Glomerular endothelial cell (primary cell): ENCODE measurements at regions not wholly inside any gene's neighbourhood (a gene's known extent, or its start where the extent isn't known, plus 50 kb on each side); places are given as distances from the start of the nearest gene placed in this dataset.

Source experiments
- DNase-seq: peaks from one replicate; pipeline ENCODE4 v3.0.0-alpha.2; 2011; ENCODE audit warnings: low read depth, low spot score; ENCODE audit errors: extremely low read depth

DNA sequence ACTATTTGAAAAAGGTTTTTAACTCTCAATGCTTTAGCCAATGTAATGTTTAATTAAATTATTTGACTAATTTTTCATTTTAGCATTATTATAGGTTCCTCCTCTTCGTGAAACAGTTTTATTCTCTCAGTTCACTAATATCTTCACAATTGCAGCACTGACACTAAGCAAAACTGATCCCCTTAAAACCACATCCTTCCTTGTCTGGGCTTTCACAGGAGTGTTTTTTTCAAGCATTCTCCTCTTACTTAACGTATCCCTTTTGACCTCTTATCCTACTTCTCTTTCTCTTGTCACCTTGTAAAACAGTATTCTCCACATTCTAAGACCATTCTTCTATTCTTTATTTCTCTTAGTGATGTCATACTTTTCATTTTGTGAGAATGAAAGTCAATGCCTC lies 112.8 kb downstream of the DSC3 start:
- DNase-seq, result no peak

DNA sequence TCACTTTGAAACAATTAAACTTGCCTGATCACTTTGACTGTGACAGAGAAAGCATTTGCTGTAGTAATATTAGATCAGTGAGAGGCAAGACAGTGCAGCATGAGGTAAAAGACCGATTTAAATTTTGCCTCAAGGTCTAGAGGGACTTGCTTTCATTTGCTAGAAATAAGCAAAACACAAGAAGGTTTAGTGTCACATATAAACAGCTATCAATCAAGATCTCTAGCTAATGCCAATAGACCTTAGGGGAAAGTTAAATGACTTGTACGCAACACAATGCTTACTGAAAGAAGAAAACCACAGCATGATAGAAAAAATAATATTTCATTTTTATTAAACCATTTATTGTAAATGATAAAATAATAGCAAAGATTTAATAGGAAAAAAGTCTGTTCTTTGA lies 113.5 kb downstream of the DSC3 start:
- no peak for DNase-seq

GRCh38 chr18:30927517-30928075 lies 114.9 kb downstream of the DSC3 start:
- DNase-seq, result no peak

DNA sequence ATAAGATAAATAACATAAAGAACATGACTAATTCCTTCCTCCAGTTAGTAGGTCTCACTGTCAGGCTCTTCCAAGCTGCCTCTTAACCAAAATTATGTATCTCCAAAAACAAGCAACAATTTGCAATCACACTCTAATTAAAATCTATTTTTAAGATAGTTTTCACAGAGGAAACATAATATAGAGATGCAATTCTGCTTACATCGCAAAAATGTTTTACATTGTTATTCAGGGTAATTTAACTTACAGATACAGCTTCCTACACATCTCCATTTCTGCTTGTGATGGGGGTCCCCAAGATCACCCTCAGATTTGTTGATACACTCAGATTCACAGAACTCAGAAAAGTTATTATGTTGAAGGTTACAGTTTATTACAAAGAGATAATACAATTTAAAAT lies 115.5 kb downstream of the DSC3 start:
- DNase-seq, result no peak

DNA sequence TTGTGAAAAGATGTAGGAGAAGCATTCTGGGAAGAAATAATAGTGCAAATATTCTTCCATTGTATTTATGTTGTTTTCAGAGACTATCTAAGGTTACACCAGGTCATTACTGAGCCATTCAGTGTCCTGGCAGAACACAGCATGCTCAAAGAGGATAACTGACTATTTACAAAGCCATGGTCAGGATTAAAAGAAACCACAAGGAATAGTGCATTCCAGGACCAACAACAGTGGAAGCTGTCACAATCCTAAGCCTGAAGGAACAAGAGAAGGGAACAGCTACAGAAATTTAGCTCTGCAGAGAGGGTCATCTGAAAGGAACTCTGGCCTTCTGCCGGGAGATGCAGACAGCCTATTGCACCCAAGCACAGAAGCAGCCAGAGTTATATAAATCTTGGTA lies 116.7 kb downstream of the DSC3 start:
- DNase-seq, result no peak

DNA sequence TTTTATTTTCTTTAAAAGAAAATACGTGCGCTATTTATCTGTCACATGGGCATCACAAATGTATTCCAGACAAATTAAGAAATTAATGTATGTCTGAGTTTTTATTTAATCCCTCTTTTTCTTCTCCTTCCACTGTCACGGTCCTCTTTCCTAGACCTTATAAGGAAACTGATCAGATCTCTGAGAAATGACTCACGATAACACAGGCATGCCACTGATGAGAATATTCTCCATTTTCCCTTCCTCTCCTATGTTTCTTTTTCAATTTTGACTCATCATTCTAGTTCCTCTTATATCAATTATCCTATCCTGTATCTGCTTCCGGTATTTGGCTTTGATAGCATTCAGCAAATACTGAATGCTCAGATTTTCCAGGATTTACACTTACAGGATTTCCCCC lies 121.8 kb downstream of the DSC3 start:
- DNase-seq, result no peak

DNA sequence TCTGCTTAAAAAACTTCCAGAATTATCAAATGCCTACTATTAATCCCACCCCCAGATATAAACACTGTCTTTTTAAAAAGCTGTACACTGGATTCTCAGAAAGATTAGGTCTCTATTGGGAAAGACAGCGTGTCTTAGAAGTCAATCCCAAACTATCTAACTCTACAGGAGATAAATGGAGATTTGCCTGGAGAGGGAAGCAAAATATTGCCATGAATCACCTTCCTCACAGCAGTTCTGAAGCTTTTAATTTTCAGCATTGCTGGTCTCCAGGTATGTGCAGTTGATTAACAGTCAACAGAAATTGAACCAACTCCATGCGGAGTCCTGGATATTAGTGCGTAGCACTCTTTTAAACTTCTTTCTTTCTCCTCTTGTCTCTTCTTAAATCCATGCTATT lies 122.2 kb downstream of the DSC3 start:
- no peak for DNase-seq

DNA sequence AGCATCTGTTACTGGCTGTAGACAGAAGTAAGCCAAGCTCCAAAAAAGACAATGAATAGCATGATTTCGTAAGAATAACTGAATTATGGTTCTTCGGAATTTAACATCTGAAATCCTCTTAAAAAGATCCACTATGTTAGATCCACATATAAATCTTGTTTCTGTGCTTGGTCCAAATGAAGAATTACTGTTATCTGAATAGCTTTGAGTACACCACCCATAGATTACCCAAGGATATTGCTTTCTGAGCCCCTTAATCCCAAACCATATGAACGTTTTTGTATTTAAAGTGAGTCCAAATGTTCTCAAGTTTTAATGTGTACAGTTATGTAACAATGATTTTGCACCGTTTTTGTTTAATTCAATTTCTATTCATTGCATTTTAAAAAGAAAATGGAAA lies 124.9 kb downstream of the DSC3 start:
- DNase-seq, result no peak

DNA sequence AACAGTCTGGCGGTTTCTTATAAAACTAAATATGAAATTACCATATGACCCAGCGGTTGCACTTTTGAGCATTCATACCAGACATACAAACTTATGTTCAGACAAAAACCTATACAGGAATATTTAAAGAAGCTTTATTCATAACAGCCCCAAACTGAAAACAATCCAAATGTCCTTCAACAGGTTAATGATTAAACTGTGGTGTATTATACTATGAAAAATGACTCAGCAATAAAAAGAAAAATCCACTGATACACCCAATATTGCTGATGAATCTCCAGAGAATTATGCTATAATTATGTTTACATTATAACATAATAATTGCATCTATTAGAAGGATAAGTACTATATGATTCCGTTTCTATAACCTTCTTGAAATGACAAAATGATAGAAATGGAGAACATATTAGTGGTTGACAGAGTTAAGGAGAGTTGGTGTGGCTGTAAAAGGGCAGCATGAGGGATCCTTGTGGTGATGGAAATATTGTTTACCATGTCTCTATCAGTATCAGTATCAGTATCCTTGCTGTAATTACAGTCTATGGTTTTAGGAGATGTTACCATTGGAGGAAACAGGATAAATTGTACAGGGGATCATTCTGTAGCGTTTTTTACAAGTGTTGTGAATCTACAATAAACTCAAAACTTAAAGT lies 127.1 kb downstream of the DSC3 start:
- DNase-seq, result no peak

GRCh38 chr18:30908381-30908780 lies 134.2 kb downstream of the DSC3 start:
- DNase-seq, result no peak

- DNase-seq, result no peak
Measured at GRCh38 chr18:30903566-30903965, 139.0 kb downstream of the DSC3 start.

- DNase-seq, result no peak
Measured at GRCh38 chr18:30889519-30890301, 152.8 kb downstream of the DSC3 start.

DNA sequence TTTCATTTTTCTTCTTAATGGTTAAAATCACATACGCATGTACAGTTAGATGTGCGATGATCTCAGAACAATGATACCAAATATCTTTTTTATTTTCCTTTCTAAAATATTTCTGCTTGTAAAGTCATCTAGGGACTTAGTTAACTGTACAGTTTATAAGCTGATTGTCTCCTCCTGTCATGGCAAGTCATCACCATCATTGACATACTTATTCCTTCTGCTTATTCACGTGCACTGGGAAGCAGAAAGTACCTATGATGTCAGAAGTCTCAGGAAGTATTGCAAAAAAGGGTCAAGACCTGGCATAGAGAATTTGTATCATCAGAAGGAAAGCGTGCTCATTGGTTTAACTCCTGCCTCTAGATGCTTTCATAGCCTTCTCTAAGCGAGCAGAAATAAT lies 154.2 kb downstream of the DSC3 start:
- no peak for DNase-seq

- no peak for DNase-seq
Measured at GRCh38 chr18:30886998-30887397, 155.5 kb downstream of the DSC3 start.

- DNase-seq, result no peak
Measured at GRCh38 chr18:30870466-30870865, 172.1 kb downstream of the DSC3 start.

DNA sequence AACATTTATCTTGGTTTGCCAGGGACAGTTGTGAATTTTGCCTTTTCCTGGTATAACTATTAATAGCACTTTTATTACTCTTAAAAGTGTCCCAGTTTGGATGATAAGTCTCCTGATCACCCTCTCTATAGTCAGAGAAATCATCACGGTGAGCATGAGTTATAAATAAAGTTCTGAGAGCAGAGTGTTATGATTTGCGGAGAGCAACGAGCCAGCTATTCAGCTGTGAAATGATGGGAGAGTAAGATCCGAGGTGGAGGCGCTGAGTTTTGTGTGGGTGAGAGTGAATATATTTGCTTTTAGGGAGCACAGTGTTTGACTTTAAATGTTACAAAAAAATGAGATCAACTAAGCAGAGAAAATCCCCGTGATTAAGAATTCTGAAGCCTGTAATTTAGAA lies 179.6 kb downstream of the DSC3 start:
- DNase-seq, result no peak

DNA sequence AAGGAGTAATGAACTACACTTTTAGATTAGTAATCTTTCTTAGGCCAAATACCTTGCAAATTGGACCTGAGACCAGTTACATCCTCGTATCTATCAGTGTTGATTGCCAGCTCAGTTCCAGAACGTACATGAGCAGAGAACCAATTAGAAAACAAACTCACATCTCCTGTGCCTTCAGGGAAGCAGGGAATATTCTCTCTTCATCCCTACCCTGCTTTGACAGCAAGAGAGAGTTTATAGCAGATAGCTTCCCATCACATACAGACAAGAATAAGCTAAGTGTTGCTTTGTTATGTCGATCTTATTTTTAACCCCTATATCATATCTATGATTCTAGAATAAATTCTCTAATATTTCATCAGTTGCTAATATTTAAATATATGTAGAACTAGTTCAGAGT lies 181.8 kb downstream of the DSC3 start:
- DNase-seq, result no peak

GRCh38 chr18:30859036-30859435 lies 183.5 kb downstream of the DSC3 start:
- DNase-seq, result no peak

DNA sequence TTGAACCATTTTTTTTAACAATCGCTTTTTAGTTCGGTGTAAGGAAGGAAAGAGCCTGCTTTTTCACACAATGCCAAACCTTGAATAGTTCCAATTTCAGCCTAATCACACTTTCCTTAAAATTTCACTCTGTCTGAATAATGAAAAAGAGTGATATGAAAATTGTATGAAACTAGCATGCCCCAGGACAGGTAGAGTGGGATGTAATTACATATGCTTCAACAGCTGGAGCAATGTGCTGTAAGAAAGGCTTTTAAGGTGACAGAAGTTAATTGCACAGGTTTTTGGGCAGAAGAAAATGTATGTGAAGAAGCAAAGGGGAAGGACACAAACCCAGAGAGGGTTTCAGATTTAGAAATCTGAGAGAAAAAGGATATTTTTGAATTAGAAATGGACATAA lies 184.0 kb downstream of the DSC3 start:
- no peak for DNase-seq

- DNase-seq, result no peak
Measured at GRCh38 chr18:30855762-30856161, 186.8 kb downstream of the DSC3 start.

DNA sequence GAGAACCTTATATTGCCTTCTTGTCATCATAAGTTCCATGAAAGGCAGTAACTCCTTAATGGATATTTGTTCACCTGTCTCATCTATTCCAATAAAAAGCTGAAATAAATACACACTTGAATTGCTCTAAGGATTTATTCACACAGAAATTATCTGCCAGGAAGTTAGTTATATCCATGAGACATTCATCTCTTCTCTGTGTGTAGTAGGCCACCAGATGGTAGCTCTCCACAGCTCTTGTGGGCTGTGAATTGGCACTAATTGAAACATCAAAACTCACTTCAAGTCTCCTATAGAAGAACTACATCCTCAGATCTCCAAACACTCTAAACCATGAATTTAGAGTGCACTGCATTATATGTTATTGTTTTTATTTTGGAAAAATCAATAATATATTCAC lies 189.6 kb downstream of the DSC3 start:
- DNase-seq, result no peak

- DNase-seq, result no peak
Measured at GRCh38 chr18:30852541-30852940, 190.0 kb downstream of the DSC3 start.
